Endothelial cell of umbilical vein (primary cell): ENCODE measurements at regions not wholly inside any gene's neighbourhood (a gene's known extent, or its start where the extent isn't known, plus 50 kb on each side); places are given as distances from the start of the nearest gene placed in this dataset.

Experiments used
- BruUV-seq: library from RNA; stranded (reverse); fragments of 400-500 nt; replicated peaks from 2 replicates; lab custom pipeline; 2021; lab: Mats Ljungman, UMichigan
- CTCF ChIA-PET: fragments of 300-600, 350-600 bp; sonication (Branson Sonifier 250); formaldehyde crosslinking; loops from one replicate; lab custom pipeline; 2021; ENCODE audit warnings: antibody characterized with exemption, inconsistent platforms; lab: Charles Lee
- POLR2A ChIA-PET: fragments of 300-600, 350-600 bp; sonication (Branson Sonifier 250); formaldehyde crosslinking; loops from one replicate; lab custom pipeline; 2021; ENCODE audit warnings: antibody characterized with exemption, inconsistent platforms; lab: Charles Lee
- DNase-seq: peaks from one replicate; pipeline ENCODE4 v3.0.0-alpha.2; 2011; ENCODE audit warnings: low read depth, low spot score
- FAIRE-seq: peaks from 2 replicates; lab custom pipeline; 2011; peaks lifted over from hg19 to GRCh38; lab: Jason Lieb, UNC
- H2AFZ ChIP-seq: 2 replicates; pipeline ENCODE4 v1.6.0; 2012; ENCODE audit warnings: low read depth, low read length, control low read depth, inconsistent platforms
- H3K27ac ChIP-seq: 2 replicates; pipeline ENCODE4 v1.5.1; 2011; ENCODE audit warnings: low read depth, mild to moderate bottlenecking, control low read depth, low read length, moderate library complexity; ENCODE audit not compliant: insufficient read depth
- H3K27me3 ChIP-seq, 2 experiments: 2 replicates each; pipeline versions ENCODE4 v1.6.0 to v1.6.1; 2011; ENCODE audit warnings: low read length in 2 of 2, mixed read lengths in 1 of 2; ENCODE audit not compliant: control insufficient read depth in 2 of 2, insufficient read depth in 2 of 2
- H3K36me3 ChIP-seq, 2 experiments: 2 replicates in 1 of 2; 3 replicates in 1 of 2; pipeline ENCODE4 v1.5.1; 2011; ENCODE audit warnings: low read length in 2 of 2, mild to moderate bottlenecking in 1 of 2, moderate library complexity in 1 of 2; ENCODE audit not compliant: control insufficient read depth in 2 of 2, insufficient read depth in 2 of 2; ENCODE audit errors: extremely low read depth in 1 of 2
- H3K4me1 ChIP-seq: 3 replicates; pipeline ENCODE4 v1.5.1; 2011; ENCODE audit warnings: mild to moderate bottlenecking, low read length; ENCODE audit not compliant: control insufficient read depth, insufficient read depth; ENCODE audit errors: extremely low read depth
- H3K4me2 ChIP-seq: 2 replicates; pipeline ENCODE4 v1.6.1; 2011; ENCODE audit warnings: low read length, control low read depth, mixed read lengths; ENCODE audit not compliant: insufficient read depth
- H3K4me3 ChIP-seq, 3 experiments: fragments of 200-600 bp in 1 of 3; sonication (generic), shearing (Covaris generic) in 1 of 3; replicated peaks in 1 of 3; 2 replicates each; pipeline ENCODE4 v1.5.1; 2011 to 2016; ENCODE audit warnings: control low read depth in 3 of 3, low read length in 3 of 3, mild to moderate bottlenecking in 2 of 3, inconsistent platforms in 1 of 3, low read depth in 1 of 3, moderate library complexity in 1 of 3; ENCODE audit not compliant: insufficient read depth in 1 of 3
- H3K79me2 ChIP-seq: 2 replicates; pipeline ENCODE4 v1.6.0; 2012; ENCODE audit warnings: low read length, inconsistent platforms; ENCODE audit not compliant: control insufficient read depth, insufficient read depth
- H3K9ac ChIP-seq: replicated peaks from 2 replicates; pipeline ENCODE3; 2011; ENCODE audit warnings: low read length, control low read depth; ENCODE audit not compliant: insufficient read depth; ENCODE audit errors: extremely low read depth
- H3K9me1 ChIP-seq: replicated peaks from 3 replicates; pipeline ENCODE4 v1.6.0; 2011; ENCODE audit warnings: mild to moderate bottlenecking, low read length; ENCODE audit not compliant: control insufficient read depth, insufficient read depth; ENCODE audit errors: extremely low read depth
- H3K9me3 ChIP-seq: replicated peaks from 2 replicates; pipeline ENCODE4 v1.5.1; 2012; ENCODE audit warnings: low read length, inconsistent platforms; ENCODE audit not compliant: control insufficient read depth, insufficient read depth
- H4K20me1 ChIP-seq: replicated peaks from 2 replicates; pipeline ENCODE3; 2011; ENCODE audit warnings: mild to moderate bottlenecking, low read length; ENCODE audit not compliant: control insufficient read depth, insufficient read depth; ENCODE audit errors: extremely low read depth
- EZH2 ChIP-seq: IDR thresholded peaks from 2 replicates; pipeline ENCODE4 v1.6.1; 2012; ENCODE audit warnings: borderline replicate concordance, low read depth, mild to moderate bottlenecking, moderate library complexity, low read length, inconsistent platforms; ENCODE audit not compliant: severe bottlenecking
- FOS ChIP-seq: IDR thresholded peaks from 2 replicates; pipeline ENCODE4 v1.6.1; 2011; ENCODE audit warnings: mild to moderate bottlenecking, low read length, moderate library complexity, borderline replicate concordance; ENCODE audit not compliant: insufficient read depth
- GATA2 ChIP-seq: IDR thresholded peaks from 2 replicates; pipeline ENCODE4 v1.7.0; 2011; ENCODE audit warnings: low read depth, mild to moderate bottlenecking, moderate library complexity, mixed read lengths, low read length; ENCODE audit not compliant: insufficient read length, insufficient read depth
- JUN ChIP-seq: IDR thresholded peaks from 2 replicates; pipeline ENCODE4 v1.6.1; 2011; ENCODE audit warnings: borderline replicate concordance, low read depth; ENCODE audit not compliant: insufficient read length, insufficient read depth
- MYC ChIP-seq: IDR thresholded peaks from one replicate; pipeline ENCODE4 v1.6.1; 2011; ENCODE audit warnings: mild to moderate bottlenecking, low read depth, low read length
- POLR2A ChIP-seq: IDR thresholded peaks from 2 replicates; pipeline ENCODE4 v1.6.1; 2012; ENCODE audit warnings: low read depth, mild to moderate bottlenecking, control low read depth, low read length
- POLR2AphosphoS5 ChIP-seq: IDR thresholded peaks from 2 replicates; pipeline ENCODE4 v1.6.1; 2012; ENCODE audit warnings: low read depth, mild to moderate bottlenecking, control low read depth, low read length, moderate library complexity; ENCODE audit not compliant: insufficient read depth
- dilution Hi-C: fragments of 300-500 bp; cut with MboI; formaldehyde crosslinking; loops from one replicate; pipeline ENCODE4 v1.15.0; 2019; ENCODE audit warnings: low sequenced_read_pairs; ENCODE audit not compliant: extremely low pct_ligation_motif_present
- intact Hi-C: fragments of 100-400 bp; cut with micrococcal nuclease; formaldehyde crosslinking; loops from one replicate; pipeline ENCODE4 v1.10.0; 2022
- TF ChIP-seq, protein P1 (sequence below): IDR thresholded peaks from 2 replicates; pipeline ENCODE4 v1.6.1; 2011; ENCODE audit not compliant: insufficient read depth, insufficient read length
- TF ChIP-seq, protein P2 (sequence below), 2 donors: IDR thresholded peaks; 1 replicate in 1 of 2; 2 replicates in 1 of 2; pipeline ENCODE4 v1.5.1; 2011; ENCODE audit warnings: low read length in 2 of 2, mild to moderate bottlenecking in 2 of 2, moderate library complexity in 2 of 2, control low read depth in 1 of 2, inconsistent platforms in 1 of 2, low read depth in 1 of 2; ENCODE audit not compliant: insufficient read depth in 1 of 2; ENCODE audit errors: extremely low read depth in 1 of 2

DNA sequence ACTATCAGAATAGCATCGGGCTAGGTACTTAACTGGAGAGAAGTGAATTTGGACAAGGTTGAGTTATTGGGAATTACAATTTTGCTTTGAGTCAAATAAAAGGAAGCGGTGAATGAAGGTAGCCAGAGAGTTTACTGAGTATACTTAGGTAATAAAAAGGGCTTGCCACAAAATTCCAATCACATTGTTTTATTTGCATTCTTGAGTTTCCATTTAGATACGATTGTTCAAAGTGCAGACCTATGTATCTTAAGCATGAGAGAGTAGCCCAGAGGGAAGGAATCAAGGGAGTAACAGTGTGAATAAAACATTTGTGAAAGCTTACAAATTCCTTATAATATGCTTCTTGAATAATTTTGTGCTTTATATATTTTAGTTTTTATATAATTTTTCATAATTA lies 102.5 kb upstream of the NDST4 start:
- no peak overlapping the region for H3K4me2 ChIP-seq
- no peak for DNase-seq
- no peak overlapping the region for H3K9ac ChIP-seq
- H3K27me3 ChIP-seq = no peaks in the 10 kb centered on the region
- H4K20me1 ChIP-seq = no peaks in the 10 kb centered on the region
- dilution Hi-C loops = no loop called here
- no peak for FAIRE-seq
- H3K4me3 ChIP-seq = no peak overlapping the region
- H3K9me1 ChIP-seq = no peaks in the 10 kb centered on the region
- no peaks in the 10 kb centered on the region for H3K36me3 ChIP-seq
- H3K9me3 ChIP-seq = peaks cover 1% of the 10 kb centered on the region
- intact Hi-C loops = no loop called here
- ChIA-PET CTCF (no interaction called here), POLR2A (no interaction called here)
- no peaks in the 10 kb centered on the region for H3K4me1 ChIP-seq
- H2AFZ ChIP-seq = no peak overlapping the region
- no peak for TF ChIP-seq MYC
- TF ChIP-seq, protein P1, sequence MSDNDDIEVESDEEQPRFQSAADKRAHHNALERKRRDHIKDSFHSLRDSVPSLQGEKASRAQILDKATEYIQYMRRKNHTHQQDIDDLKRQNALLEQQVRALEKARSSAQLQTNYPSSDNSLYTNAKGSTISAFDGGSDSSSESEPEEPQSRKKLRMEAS = no peak
- no peak for TF ChIP-seq FOS
- no peak for TF ChIP-seq POLR2AphosphoS5
- TF ChIP-seq EZH2 = no peak
- TF ChIP-seq, protein P2, sequence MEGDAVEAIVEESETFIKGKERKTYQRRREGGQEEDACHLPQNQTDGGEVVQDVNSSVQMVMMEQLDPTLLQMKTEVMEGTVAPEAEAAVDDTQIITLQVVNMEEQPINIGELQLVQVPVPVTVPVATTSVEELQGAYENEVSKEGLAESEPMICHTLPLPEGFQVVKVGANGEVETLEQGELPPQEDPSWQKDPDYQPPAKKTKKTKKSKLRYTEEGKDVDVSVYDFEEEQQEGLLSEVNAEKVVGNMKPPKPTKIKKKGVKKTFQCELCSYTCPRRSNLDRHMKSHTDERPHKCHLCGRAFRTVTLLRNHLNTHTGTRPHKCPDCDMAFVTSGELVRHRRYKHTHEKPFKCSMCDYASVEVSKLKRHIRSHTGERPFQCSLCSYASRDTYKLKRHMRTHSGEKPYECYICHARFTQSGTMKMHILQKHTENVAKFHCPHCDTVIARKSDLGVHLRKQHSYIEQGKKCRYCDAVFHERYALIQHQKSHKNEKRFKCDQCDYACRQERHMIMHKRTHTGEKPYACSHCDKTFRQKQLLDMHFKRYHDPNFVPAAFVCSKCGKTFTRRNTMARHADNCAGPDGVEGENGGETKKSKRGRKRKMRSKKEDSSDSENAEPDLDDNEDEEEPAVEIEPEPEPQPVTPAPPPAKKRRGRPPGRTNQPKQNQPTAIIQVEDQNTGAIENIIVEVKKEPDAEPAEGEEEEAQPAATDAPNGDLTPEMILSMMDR (IDR thresholded peaks at IDR 0.05; ENCODE audit: extremely low read depth in 1 of 2, insufficient read depth in 1 of 2, low read depth in 1 of 2, low read length in 2 of 2) = no peak
- TF ChIP-seq JUN = no peak
- TF ChIP-seq GATA2 = no peak
- no peak for TF ChIP-seq POLR2A
- no TSS peak for BruUV-seq
- no peaks in the 10 kb centered on the region for H3K79me2 ChIP-seq
- H3K27ac ChIP-seq = no peak overlapping the region
